ENCODE measurements at regions not wholly inside any gene's neighbourhood (a gene's known extent, or its start where the extent isn't known, plus 50 kb on each side); places are given as distances from the start of the nearest gene placed in this dataset.

GRCh38 chr1:58950897-58951296 is 167.1 kb upstream of the JUN start:
- TF ChIP-seq CTCF (IDR thresholded peaks at IDR 0.05; ENCODE audit: poor library complexity) (no peak), EZH2 (IDR thresholded peaks at IDR 0.05; ENCODE audit: borderline replicate concordance) (no peak), EZH2phosphoT487 (IDR thresholded peaks at IDR 0.05; ENCODE audit: low read depth, severe bottlenecking, unreplicated experiment) (no peak)

Measured in hepatocyte (in vitro differentiated cells).